Liver (tissue), 8 donors: ENCODE measurements at regions not wholly inside any gene's neighbourhood (a gene's known extent, or its start where the extent isn't known, plus 50 kb on each side); places are given as distances from the start of the nearest gene placed in this dataset.

Experiments used
- DNase-seq: peaks from one replicate; pipeline ENCODE4 v3.0.0-alpha.2; 2017; ENCODE audit warnings: low spot score
- H3K27ac ChIP-seq, 2 donors: one replicate each; pipeline ENCODE4 v1.7.0; 2013; ENCODE audit warnings: inconsistent platforms in 2 of 2, low read length in 2 of 2, control low read depth in 1 of 2, low read depth in 1 of 2, mild to moderate bottlenecking in 1 of 2
- H3K27me3 ChIP-seq, 4 donors: one replicate each; pipeline versions ENCODE4 v1.6.1 to v1.7.0; 2013; ENCODE audit warnings: low read length in 3 of 4, inconsistent platforms in 1 of 4, mild to moderate bottlenecking in 1 of 4, moderate library complexity in 1 of 4; ENCODE audit not compliant: control insufficient read depth in 4 of 4, insufficient read depth in 4 of 4
- H3K36me3 ChIP-seq, 4 donors: one replicate each; pipeline versions ENCODE4 v1.6.1 to v1.7.0; 2013; ENCODE audit warnings: low read length in 3 of 4, mild to moderate bottlenecking in 3 of 4, low read depth in 1 of 4, moderate library complexity in 1 of 4; ENCODE audit not compliant: control insufficient read depth in 4 of 4, insufficient read depth in 3 of 4
- H3K4me1 ChIP-seq, 4 donors: one replicate each; pipeline versions ENCODE4 v1.6.1 to v1.7.0; 2013; ENCODE audit warnings: low read length in 3 of 4, mild to moderate bottlenecking in 3 of 4, moderate library complexity in 1 of 4; ENCODE audit not compliant: control insufficient read depth in 4 of 4, insufficient read depth in 4 of 4
- H3K4me3 ChIP-seq, 3 donors: one replicate each; pipeline versions ENCODE4 v1.6.1 to v1.7.0; 2013; ENCODE audit warnings: low read length in 3 of 3, control low read depth in 1 of 3, low read depth in 1 of 3, mild to moderate bottlenecking in 1 of 3
- H3K9ac ChIP-seq, 2 donors: one replicate each; pipeline ENCODE4 v1.7.0; 2013; ENCODE audit warnings: low read length in 2 of 2, mild to moderate bottlenecking in 2 of 2, moderate library complexity in 2 of 2, control low read depth in 1 of 2, low read depth in 1 of 2
- H3K9me3 ChIP-seq, 4 donors: one replicate each; pipeline versions ENCODE4 v1.6.1 to v1.7.0; 2013; ENCODE audit warnings: low read length in 3 of 4; ENCODE audit not compliant: control insufficient read depth in 4 of 4
- EGR1 ChIP-seq, 2 donors: IDR thresholded peaks; 2 replicates each; pipeline ENCODE4 v1.6.1; 2016 to 2018; ENCODE audit warnings: antibody characterized with exemption in 2 of 2, low read depth in 2 of 2
- FOXA1 ChIP-seq: IDR thresholded peaks from 2 replicates; pipeline ENCODE4 v1.6.1; 2016; ENCODE audit warnings: antibody characterized with exemption
- FOXA2 ChIP-seq: IDR thresholded peaks from 2 replicates; pipeline ENCODE4 v1.6.1; 2016; ENCODE audit warnings: antibody characterized with exemption
- GABPA ChIP-seq, 2 donors: IDR thresholded peaks in 1 of 2; conservative IDR thresholded peaks in 1 of 2; 2 replicates each; pipeline ENCODE4 v1.6.1; 2016; ENCODE audit warnings: antibody characterized with exemption in 2 of 2, mild to moderate bottlenecking in 1 of 2, moderate library complexity in 1 of 2
- HNF4A ChIP-seq, 2 donors: conservative IDR thresholded peaks; 2 replicates each; pipeline ENCODE4 v1.6.1; 2016; ENCODE audit warnings: antibody characterized with exemption in 2 of 2, mild to moderate bottlenecking in 2 of 2
- HNF4G ChIP-seq: IDR thresholded peaks from 2 replicates; pipeline ENCODE4 v1.6.1; 2016; ENCODE audit warnings: antibody characterized with exemption
- JUND ChIP-seq, 2 donors: IDR thresholded peaks; 2 replicates each; pipeline ENCODE4 v1.6.1; 2016; ENCODE audit warnings: antibody characterized with exemption in 2 of 2
- NR2F2 ChIP-seq: IDR thresholded peaks from 2 replicates; pipeline ENCODE4 v1.6.1; 2016; ENCODE audit warnings: antibody characterized with exemption
- RAD21 ChIP-seq, 2 donors: IDR thresholded peaks; 2 replicates each; pipeline ENCODE4 v1.6.1; 2016; ENCODE audit warnings: antibody characterized with exemption in 2 of 2, mild to moderate bottlenecking in 2 of 2
- RXRA ChIP-seq, 2 donors: IDR thresholded peaks; 2 replicates each; pipeline ENCODE4 v1.6.1; 2017 to 2018; ENCODE audit warnings: antibody characterized with exemption in 2 of 2, mild to moderate bottlenecking in 1 of 2
- SP1 ChIP-seq: IDR thresholded peaks from 2 replicates; pipeline ENCODE4 v1.6.1; 2018; ENCODE audit warnings: antibody characterized with exemption, mild to moderate bottlenecking
- TAF1 ChIP-seq: conservative IDR thresholded peaks from 2 replicates; pipeline ENCODE4 v1.6.1; 2016; ENCODE audit warnings: antibody characterized with exemption, mild to moderate bottlenecking
- YY1 ChIP-seq: IDR thresholded peaks from 2 replicates; pipeline ENCODE4 v1.6.1; 2016; ENCODE audit warnings: antibody characterized with exemption, mild to moderate bottlenecking
- WGBS: extraction: QIAGEN DNeasy Blood & Tissue Kit; methylation state at CpG from one replicate; pipeline ENCODE4 v1.1.7; 2013; 5-methylcytosine and 5-hydroxymethylcytosine counted together
- TF ChIP-seq, protein P1 (sequence below): IDR thresholded peaks from 2 replicates; pipeline ENCODE4 v1.6.1; 2016; ENCODE audit warnings: antibody characterized with exemption, mild to moderate bottlenecking
- TF ChIP-seq, protein P2 (sequence below): IDR thresholded peaks from 2 replicates; pipeline ENCODE4 v1.6.1; 2016; ENCODE audit warnings: antibody characterized with exemption
- TF ChIP-seq, protein P3 (sequence below): fragments of 150-350 bp; IDR thresholded peaks from 2 replicates; pipeline ENCODE4 v1.5.1; 2017; ENCODE audit warnings: improper control_type of control experiment, low read depth, low read length; ENCODE audit not compliant: missing input control
- TF ChIP-seq, protein P4 (sequence below): IDR thresholded peaks from 2 replicates; pipeline ENCODE4 v1.6.1; 2016; ENCODE audit warnings: antibody characterized with exemption
- TF ChIP-seq, protein P5 (sequence below): IDR thresholded peaks from 2 replicates; pipeline ENCODE4 v1.6.1; 2016; ENCODE audit warnings: antibody characterized with exemption
- donor health status: healthy.
- donor health status: healthy.
- donor health status: healthy.
- donor health status: healthy.
- donor health status: healthy.

DNA sequence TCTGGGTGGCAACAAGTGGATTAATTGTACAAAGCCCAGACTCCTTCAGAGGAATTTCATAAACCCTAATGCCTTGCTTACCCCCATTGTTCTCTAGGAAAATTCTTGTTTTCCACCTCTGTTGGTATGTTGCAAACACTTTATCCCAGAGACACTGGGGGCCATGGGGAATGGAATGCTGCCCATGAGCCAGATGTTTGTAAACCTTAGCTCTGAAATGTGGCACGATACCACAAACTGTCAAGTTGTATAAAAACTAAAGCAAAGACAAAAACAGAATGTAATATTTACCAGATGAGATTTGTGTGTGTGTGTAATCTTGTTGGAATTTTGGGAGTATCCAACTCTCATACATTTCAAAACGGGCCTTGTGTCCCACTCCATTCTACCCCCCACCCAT is 465.0 kb downstream of the EBF1 start:
- Histone ChIP-seq H3K9me3 (no peaks in the 10 kb centered on the region), H3K36me3 (no peaks in the 10 kb centered on the region), H3K27me3 (no peaks in the 10 kb centered on the region), H3K4me1 (no peaks in the 10 kb centered on the region), H3K4me3 (no peak overlapping the region), H3K9ac (no peak overlapping the region), H3K27ac (no peak overlapping the region)
- 52% methylated on average over 2 of the region's 2 CpGs for WGBS
- no peak for TF ChIP-seq SP1
- TF ChIP-seq NR2F2: no peak
- no peak for TF ChIP-seq GABPA (IDR thresholded peaks at IDR 0.05 in 1 of 2, conservative IDR thresholded peaks at IDR 0.05 in 1 of 2)
- TF ChIP-seq HNF4A (conservative IDR thresholded peaks at IDR 0.05): no peak
- TF ChIP-seq FOXA2: no peak
- no peak for TF ChIP-seq TAF1
- TF ChIP-seq JUND (IDR thresholded peaks at IDR 0.05): no peak
- TF ChIP-seq, protein P1, sequence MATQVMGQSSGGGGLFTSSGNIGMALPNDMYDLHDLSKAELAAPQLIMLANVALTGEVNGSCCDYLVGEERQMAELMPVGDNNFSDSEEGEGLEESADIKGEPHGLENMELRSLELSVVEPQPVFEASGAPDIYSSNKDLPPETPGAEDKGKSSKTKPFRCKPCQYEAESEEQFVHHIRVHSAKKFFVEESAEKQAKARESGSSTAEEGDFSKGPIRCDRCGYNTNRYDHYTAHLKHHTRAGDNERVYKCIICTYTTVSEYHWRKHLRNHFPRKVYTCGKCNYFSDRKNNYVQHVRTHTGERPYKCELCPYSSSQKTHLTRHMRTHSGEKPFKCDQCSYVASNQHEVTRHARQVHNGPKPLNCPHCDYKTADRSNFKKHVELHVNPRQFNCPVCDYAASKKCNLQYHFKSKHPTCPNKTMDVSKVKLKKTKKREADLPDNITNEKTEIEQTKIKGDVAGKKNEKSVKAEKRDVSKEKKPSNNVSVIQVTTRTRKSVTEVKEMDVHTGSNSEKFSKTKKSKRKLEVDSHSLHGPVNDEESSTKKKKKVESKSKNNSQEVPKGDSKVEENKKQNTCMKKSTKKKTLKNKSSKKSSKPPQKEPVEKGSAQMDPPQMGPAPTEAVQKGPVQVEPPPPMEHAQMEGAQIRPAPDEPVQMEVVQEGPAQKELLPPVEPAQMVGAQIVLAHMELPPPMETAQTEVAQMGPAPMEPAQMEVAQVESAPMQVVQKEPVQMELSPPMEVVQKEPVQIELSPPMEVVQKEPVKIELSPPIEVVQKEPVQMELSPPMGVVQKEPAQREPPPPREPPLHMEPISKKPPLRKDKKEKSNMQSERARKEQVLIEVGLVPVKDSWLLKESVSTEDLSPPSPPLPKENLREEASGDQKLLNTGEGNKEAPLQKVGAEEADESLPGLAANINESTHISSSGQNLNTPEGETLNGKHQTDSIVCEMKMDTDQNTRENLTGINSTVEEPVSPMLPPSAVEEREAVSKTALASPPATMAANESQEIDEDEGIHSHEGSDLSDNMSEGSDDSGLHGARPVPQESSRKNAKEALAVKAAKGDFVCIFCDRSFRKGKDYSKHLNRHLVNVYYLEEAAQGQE: no peak
- no peak for TF ChIP-seq FOXA1
- TF ChIP-seq RXRA (IDR thresholded peaks at IDR 0.05): no peak
- TF ChIP-seq, protein P2, sequence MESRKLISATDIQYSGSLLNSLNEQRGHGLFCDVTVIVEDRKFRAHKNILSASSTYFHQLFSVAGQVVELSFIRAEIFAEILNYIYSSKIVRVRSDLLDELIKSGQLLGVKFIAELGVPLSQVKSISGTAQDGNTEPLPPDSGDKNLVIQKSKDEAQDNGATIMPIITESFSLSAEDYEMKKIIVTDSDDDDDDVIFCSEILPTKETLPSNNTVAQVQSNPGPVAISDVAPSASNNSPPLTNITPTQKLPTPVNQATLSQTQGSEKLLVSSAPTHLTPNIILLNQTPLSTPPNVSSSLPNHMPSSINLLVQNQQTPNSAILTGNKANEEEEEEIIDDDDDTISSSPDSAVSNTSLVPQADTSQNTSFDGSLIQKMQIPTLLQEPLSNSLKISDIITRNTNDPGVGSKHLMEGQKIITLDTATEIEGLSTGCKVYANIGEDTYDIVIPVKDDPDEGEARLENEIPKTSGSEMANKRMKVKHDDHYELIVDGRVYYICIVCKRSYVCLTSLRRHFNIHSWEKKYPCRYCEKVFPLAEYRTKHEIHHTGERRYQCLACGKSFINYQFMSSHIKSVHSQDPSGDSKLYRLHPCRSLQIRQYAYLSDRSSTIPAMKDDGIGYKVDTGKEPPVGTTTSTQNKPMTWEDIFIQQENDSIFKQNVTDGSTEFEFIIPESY: no peak
- TF ChIP-seq, protein P3, sequence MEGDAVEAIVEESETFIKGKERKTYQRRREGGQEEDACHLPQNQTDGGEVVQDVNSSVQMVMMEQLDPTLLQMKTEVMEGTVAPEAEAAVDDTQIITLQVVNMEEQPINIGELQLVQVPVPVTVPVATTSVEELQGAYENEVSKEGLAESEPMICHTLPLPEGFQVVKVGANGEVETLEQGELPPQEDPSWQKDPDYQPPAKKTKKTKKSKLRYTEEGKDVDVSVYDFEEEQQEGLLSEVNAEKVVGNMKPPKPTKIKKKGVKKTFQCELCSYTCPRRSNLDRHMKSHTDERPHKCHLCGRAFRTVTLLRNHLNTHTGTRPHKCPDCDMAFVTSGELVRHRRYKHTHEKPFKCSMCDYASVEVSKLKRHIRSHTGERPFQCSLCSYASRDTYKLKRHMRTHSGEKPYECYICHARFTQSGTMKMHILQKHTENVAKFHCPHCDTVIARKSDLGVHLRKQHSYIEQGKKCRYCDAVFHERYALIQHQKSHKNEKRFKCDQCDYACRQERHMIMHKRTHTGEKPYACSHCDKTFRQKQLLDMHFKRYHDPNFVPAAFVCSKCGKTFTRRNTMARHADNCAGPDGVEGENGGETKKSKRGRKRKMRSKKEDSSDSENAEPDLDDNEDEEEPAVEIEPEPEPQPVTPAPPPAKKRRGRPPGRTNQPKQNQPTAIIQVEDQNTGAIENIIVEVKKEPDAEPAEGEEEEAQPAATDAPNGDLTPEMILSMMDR: no peak
- no peak for TF ChIP-seq YY1
- no peak for TF ChIP-seq RAD21 (IDR thresholded peaks at IDR 0.05)
- TF ChIP-seq, protein P4, sequence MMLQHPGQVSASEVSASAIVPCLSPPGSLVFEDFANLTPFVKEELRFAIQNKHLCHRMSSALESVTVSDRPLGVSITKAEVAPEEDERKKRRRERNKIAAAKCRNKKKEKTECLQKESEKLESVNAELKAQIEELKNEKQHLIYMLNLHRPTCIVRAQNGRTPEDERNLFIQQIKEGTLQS: no peak
- no peak for TF ChIP-seq EGR1 (IDR thresholded peaks at IDR 0.05; ENCODE audit: low read depth in 2 of 2)
- TF ChIP-seq, protein P5, sequence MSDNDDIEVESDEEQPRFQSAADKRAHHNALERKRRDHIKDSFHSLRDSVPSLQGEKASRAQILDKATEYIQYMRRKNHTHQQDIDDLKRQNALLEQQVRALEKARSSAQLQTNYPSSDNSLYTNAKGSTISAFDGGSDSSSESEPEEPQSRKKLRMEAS: no peak
- TF ChIP-seq HNF4G: no peak
- no peak for DNase-seq
